Activated T-helper 2 cell treated with anti-CD3 and anti-CD28 coated beads, Interferon-gamma antibody, Interleukin-2, Interleukin-4, amounts not matched to agents 10 μg/mL and 5 μg/mL and 100 μg/mL, durations not matched to agents 14 hours and 24 hours and 36 hours (primary cell): ENCODE measurements at regions not wholly inside any gene's neighbourhood (a gene's known extent, or its start where the extent isn't known, plus 50 kb on each side); places are given as distances from the start of the nearest gene placed in this dataset.

Experiments
- DNase-seq: peaks from one replicate; pipeline ENCODE4 v3.0.0; 2021; ENCODE audit warnings: low spot score
- H3K27ac Mint-ChIP-seq: one replicate; pipeline ENCODE4 v1.8.0; 2021; ENCODE audit warnings: mixed read lengths
- H3K27me3 Mint-ChIP-seq: one replicate; pipeline ENCODE4 v1.8.0; 2021; ENCODE audit warnings: low read depth, mixed read lengths
- H3K36me3 Mint-ChIP-seq: one replicate; pipeline ENCODE4 v1.8.0; 2021; ENCODE audit warnings: low read depth, mixed read lengths
- H3K4me1 Mint-ChIP-seq: one replicate; pipeline ENCODE4 v1.8.0; 2021; ENCODE audit warnings: low read depth, mixed read lengths
- H3K4me3 Mint-ChIP-seq: one replicate; pipeline ENCODE4 v1.8.0; 2021; ENCODE audit warnings: low read depth, mild to moderate bottlenecking, moderate library complexity, mixed read lengths
- H3K9me3 Mint-ChIP-seq: one replicate; pipeline ENCODE4 v1.8.0; 2021; ENCODE audit warnings: mixed read lengths
- intact Hi-C: fragments of 100-400 bp; cut with micrococcal nuclease; formaldehyde crosslinking; loops from one replicate; pipeline ENCODE4 v1.15.1; 2023

GRCh38 chr4:34010751-34011519 is 2233.4 kb downstream of the ARAP2 start:
- H3K36me3 Mint-ChIP-seq, result no peaks in the 10 kb centered on the region
- intact Hi-C loops, result no loop called here
- no peaks in the 10 kb centered on the region for H3K4me1 Mint-ChIP-seq
- H3K4me3 Mint-ChIP-seq, result no peak overlapping the region
- H3K9me3 Mint-ChIP-seq, result peaks cover 13% of the 10 kb centered on the region
- no peak overlapping the region for H3K27ac Mint-ChIP-seq
- no peaks in the 10 kb centered on the region for H3K27me3 Mint-ChIP-seq
- no peak for DNase-seq

GRCh38 chr4:34035225-34035624 is 2209.1 kb downstream of the ARAP2 start:
- Mint-ChIP-seq H3K4me3 (no peak overlapping the region), H3K27ac (no peak overlapping the region), H3K4me1 (no peaks in the 10 kb centered on the region), H3K36me3 (no peaks in the 10 kb centered on the region), H3K27me3 (no peaks in the 10 kb centered on the region), H3K9me3 (peaks cover 24% of the 10 kb centered on the region)
- no peak for DNase-seq
- intact Hi-C loops, result no loop called here

GRCh38 chr4:34037280-34037679 is 2207.0 kb downstream of the ARAP2 start:
- H3K9me3 Mint-ChIP-seq, result peaks cover 27% of the 10 kb centered on the region
- no peaks in the 10 kb centered on the region for H3K4me1 Mint-ChIP-seq
- intact Hi-C loops, result no loop called here
- DNase-seq, result no peak
- H3K27me3 Mint-ChIP-seq, result no peaks in the 10 kb centered on the region
- H3K36me3 Mint-ChIP-seq, result no peaks in the 10 kb centered on the region
- H3K4me3 Mint-ChIP-seq, result no peak overlapping the region
- no peak overlapping the region for H3K27ac Mint-ChIP-seq

- no peak overlapping the region for H3K4me3 Mint-ChIP-seq
Observed at GRCh38 chr4:34039766-34040165, 2204.5 kb downstream of the ARAP2 start.

GRCh38 chr4:34043131-34043530 is 2201.2 kb downstream of the ARAP2 start:
- no peaks in the 10 kb centered on the region for H3K36me3 Mint-ChIP-seq
- DNase-seq, result no peak
- no peak overlapping the region for H3K4me3 Mint-ChIP-seq
- no peak overlapping the region for H3K27ac Mint-ChIP-seq
- peaks cover 35% of the 10 kb centered on the region for H3K9me3 Mint-ChIP-seq
- H3K27me3 Mint-ChIP-seq, result no peaks in the 10 kb centered on the region
- intact Hi-C loops, result no loop called here
- H3K4me1 Mint-ChIP-seq, result no peaks in the 10 kb centered on the region

More at GRCh38 chr4:34039766-34040165, 2204.5 kb downstream of the ARAP2 start:
- Mint-ChIP-seq H3K4me1 (no peaks in the 10 kb centered on the region), H3K27me3 (no peaks in the 10 kb centered on the region), H3K27ac (no peak overlapping the region), H3K36me3 (no peaks in the 10 kb centered on the region), H3K9me3 (peaks cover 33% of the 10 kb centered on the region)
- DNase-seq, result no peak
- intact Hi-C loops, result no loop called here

- DNase-seq, result no peak
- Mint-ChIP-seq H3K4me3 (no peak overlapping the region), H3K9me3 (peaks cover 18% of the 10 kb centered on the region), H3K36me3 (no peaks in the 10 kb centered on the region), H3K27me3 (no peaks in the 10 kb centered on the region), H3K4me1 (no peaks in the 10 kb centered on the region), H3K27ac (no peak overlapping the region)
- intact Hi-C loops, result no loop called here
Observed at GRCh38 chr4:34046580-34046979, 2197.7 kb downstream of the ARAP2 start.

- Mint-ChIP-seq H3K4me3 (no peak overlapping the region), H3K27me3 (no peaks in the 10 kb centered on the region), H3K27ac (no peak overlapping the region), H3K36me3 (no peaks in the 10 kb centered on the region), H3K9me3 (peaks cover 11% of the 10 kb centered on the region), H3K4me1 (no peaks in the 10 kb centered on the region)
- intact Hi-C loops, result no loop called here
- DNase-seq, result no peak
Observed at GRCh38 chr4:34047363-34047762, 2197.0 kb downstream of the ARAP2 start.

- Mint-ChIP-seq H3K27ac (no peak overlapping the region), H3K9me3 (peaks cover 19% of the 10 kb centered on the region), H3K27me3 (no peaks in the 10 kb centered on the region), H3K36me3 (no peaks in the 10 kb centered on the region), H3K4me1 (no peaks in the 10 kb centered on the region), H3K4me3 (no peak overlapping the region)
- intact Hi-C loops, result no loop called here
- no peak for DNase-seq
Observed at GRCh38 chr4:34066126-34066525, 2178.2 kb downstream of the ARAP2 start.

- H3K36me3 Mint-ChIP-seq, result no peaks in the 10 kb centered on the region
- no peak overlapping the region for H3K27ac Mint-ChIP-seq
- peaks cover 30% of the 10 kb centered on the region for H3K9me3 Mint-ChIP-seq
- intact Hi-C loops, result no loop called here
- H3K4me1 Mint-ChIP-seq, result no peaks in the 10 kb centered on the region
- no peaks in the 10 kb centered on the region for H3K27me3 Mint-ChIP-seq
- no peak overlapping the region for H3K4me3 Mint-ChIP-seq
- DNase-seq, result no peak
Observed at GRCh38 chr4:34091451-34091850, 2152.9 kb downstream of the ARAP2 start.

- Mint-ChIP-seq H3K4me3 (no peak overlapping the region), H3K9me3 (peaks cover 40% of the 10 kb centered on the region), H3K36me3 (no peaks in the 10 kb centered on the region), H3K4me1 (no peaks in the 10 kb centered on the region), H3K27me3 (no peaks in the 10 kb centered on the region), H3K27ac (no peak overlapping the region)
- no peak for DNase-seq
- intact Hi-C loops, result no loop called here
Observed at GRCh38 chr4:34094114-34094513, 2150.2 kb downstream of the ARAP2 start.

- no peak for DNase-seq
- H3K4me3 Mint-ChIP-seq, result no peak overlapping the region
- H3K27me3 Mint-ChIP-seq, result no peaks in the 10 kb centered on the region
- H3K27ac Mint-ChIP-seq, result no peak overlapping the region
- no peaks in the 10 kb centered on the region for H3K36me3 Mint-ChIP-seq
- intact Hi-C loops, result no loop called here
- no peaks in the 10 kb centered on the region for H3K4me1 Mint-ChIP-seq
- peaks cover 19% of the 10 kb centered on the region for H3K9me3 Mint-ChIP-seq
Observed at GRCh38 chr4:34105311-34105710, 2139.0 kb downstream of the ARAP2 start.

- intact Hi-C loops, result no loop called here
- peaks cover 8% of the 10 kb centered on the region for H3K9me3 Mint-ChIP-seq
- H3K27me3 Mint-ChIP-seq, result no peaks in the 10 kb centered on the region
- DNase-seq, result no peak
- H3K4me3 Mint-ChIP-seq, result no peak overlapping the region
- no peak overlapping the region for H3K27ac Mint-ChIP-seq
- H3K4me1 Mint-ChIP-seq, result no peaks in the 10 kb centered on the region
- no peaks in the 10 kb centered on the region for H3K36me3 Mint-ChIP-seq
Observed at GRCh38 chr4:34108391-34108790, 2135.9 kb downstream of the ARAP2 start.

- H3K27ac Mint-ChIP-seq, result no peak overlapping the region
- peaks cover 3% of the 10 kb centered on the region for H3K9me3 Mint-ChIP-seq
- intact Hi-C loops, result no loop called here
- DNase-seq, result no peak
- no peaks in the 10 kb centered on the region for H3K36me3 Mint-ChIP-seq
- H3K4me1 Mint-ChIP-seq, result no peaks in the 10 kb centered on the region
- H3K4me3 Mint-ChIP-seq, result no peak overlapping the region
- H3K27me3 Mint-ChIP-seq, result no peaks in the 10 kb centered on the region
Observed at GRCh38 chr4:34112573-34112972, 2131.7 kb downstream of the ARAP2 start.

- Mint-ChIP-seq H3K27me3 (no peaks in the 10 kb centered on the region), H3K4me3 (no peak overlapping the region), H3K27ac (no peak overlapping the region), H3K4me1 (no peaks in the 10 kb centered on the region), H3K9me3 (peaks cover 38% of the 10 kb centered on the region), H3K36me3 (no peaks in the 10 kb centered on the region)
- no peak for DNase-seq
- intact Hi-C loops, result no loop called here
Observed at GRCh38 chr4:34138385-34138784, 2105.9 kb downstream of the ARAP2 start.
